ENCODE measurements at regions not wholly inside any gene's neighbourhood (a gene's known extent, or its start where the extent isn't known, plus 50 kb on each side); places are given as distances from the start of the nearest gene placed in this dataset.

GRCh38 chr19:30314805-30315155 lies 57.4 kb upstream of the ZNF536 start:
- TF ChIP-seq GATA2 (IDR thresholded peaks at IDR 0.05; ENCODE audit: low read depth, low read length) (no peak), GATA3 (IDR thresholded peaks at IDR 0.05; ENCODE audit: low read depth, low read length) (no peak)

Data from SH-SY5Y (cell line).